ENCODE measurements at regions not wholly inside any gene's neighbourhood (a gene's known extent, or its start where the extent isn't known, plus 50 kb on each side); places are given as distances from the start of the nearest gene placed in this dataset.
"Not testable (repeated sequence)": the region's sequence is repeated elsewhere in the genome, so short reads cannot be mapped to it uniquely, and the experiment has no call there.

DNA sequence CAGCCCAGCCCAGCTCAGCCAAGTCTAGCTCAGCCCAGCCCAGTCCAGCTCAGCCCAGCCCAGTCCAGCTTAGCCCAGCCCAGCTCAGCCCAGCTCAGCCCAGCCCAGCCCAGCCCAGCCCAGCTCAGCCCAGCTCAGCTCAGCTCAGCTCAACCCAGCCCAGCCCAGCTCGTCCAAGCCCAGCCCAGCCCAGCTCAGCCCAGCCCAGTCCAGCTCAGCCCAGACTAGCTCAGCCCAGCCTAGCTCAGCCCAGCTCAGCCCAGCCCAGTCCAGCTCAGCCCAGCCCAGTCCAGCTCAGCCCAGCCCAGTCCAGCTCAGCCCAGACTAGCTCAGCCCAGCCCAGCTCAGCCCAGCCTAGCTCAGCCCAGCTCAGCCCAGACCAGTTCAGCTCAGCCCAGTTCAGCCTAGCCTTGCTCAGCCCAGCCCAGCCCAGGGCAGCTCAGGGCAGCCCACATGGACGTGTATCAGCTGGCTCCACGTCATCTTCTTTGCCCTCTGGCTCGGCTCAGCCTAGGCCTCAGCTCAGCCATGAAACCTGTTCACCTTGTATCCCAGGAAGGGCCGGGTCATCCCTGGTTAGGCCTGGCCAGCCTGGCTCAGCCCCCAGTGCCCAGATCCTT lies 185.6 kb downstream of the TMEM121 start:
- no peak for DNase-seq

- DNase-seq: not testable (repeated sequence)
Observed at GRCh38 chr14:105712670-105713069, 186.3 kb downstream of the TMEM121 start.

DNA sequence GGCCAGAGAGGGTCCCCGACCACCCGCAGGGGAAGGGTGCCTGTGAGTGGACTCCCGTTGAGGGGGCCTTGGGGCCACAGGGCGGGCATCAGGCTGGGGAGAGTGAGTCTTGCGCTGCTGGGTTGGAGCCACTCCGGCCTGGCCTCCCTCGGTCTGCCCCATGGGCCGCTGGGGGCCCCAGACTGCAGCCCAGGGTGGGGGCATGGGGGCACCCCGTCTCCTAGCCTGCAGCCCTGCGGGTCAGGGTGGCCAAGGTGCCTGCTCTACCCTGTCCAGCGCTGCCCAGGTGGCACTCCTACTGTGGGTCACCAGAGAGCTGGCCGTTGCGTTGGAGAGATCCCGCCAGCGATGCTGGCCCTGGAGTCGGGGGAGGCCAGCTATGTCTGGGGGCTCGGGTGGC lies 186.8 kb downstream of the TMEM121 start:
- not testable (repeated sequence) for DNase-seq

- DNase-seq: not testable (repeated sequence)
Observed at GRCh38 chr14:105713836-105714235, 187.5 kb downstream of the TMEM121 start.

DNA sequence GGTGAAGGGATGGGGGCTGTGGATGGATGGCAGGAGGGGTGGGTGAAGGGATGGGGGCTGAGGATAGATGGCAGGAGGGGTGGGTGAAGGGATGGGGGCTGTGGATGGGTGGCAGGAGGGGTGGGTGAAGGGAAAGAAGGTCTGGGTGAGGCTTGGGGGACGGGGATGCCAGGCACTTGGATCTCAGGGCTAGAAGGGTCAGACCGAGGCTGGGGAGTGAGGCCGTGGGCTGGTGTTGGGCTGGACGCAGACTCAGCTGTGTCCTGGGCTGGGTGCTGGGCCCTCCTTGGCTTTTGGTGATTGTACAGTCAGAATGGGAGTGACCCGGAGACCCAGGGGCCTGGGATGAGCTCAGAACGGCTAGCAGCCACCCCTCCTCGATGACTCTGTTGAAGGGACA lies 192.4 kb downstream of the TMEM121 start:
- not testable (repeated sequence) for DNase-seq

DNA sequence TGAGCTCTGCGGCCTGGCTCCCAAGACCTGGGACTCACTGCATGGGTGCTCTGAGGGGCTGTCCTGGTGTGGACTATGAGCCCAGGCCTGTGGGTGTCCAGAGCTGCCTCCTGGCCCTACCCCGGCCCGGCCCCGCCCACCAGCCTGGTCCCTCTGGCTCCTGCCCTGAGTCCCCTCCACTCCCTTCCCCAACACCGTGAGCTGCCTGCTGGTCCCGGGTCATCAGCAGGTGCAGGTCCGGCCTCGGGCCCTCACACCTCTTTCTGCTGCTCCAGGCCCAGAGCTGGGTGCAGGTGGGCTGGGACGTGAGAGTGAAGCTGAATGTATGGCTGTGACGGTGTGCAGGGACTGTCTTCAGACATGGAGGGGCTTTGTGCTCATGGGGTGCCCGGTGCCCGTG lies 193.7 kb downstream of the TMEM121 start:
- not testable (repeated sequence) for DNase-seq

DNA sequence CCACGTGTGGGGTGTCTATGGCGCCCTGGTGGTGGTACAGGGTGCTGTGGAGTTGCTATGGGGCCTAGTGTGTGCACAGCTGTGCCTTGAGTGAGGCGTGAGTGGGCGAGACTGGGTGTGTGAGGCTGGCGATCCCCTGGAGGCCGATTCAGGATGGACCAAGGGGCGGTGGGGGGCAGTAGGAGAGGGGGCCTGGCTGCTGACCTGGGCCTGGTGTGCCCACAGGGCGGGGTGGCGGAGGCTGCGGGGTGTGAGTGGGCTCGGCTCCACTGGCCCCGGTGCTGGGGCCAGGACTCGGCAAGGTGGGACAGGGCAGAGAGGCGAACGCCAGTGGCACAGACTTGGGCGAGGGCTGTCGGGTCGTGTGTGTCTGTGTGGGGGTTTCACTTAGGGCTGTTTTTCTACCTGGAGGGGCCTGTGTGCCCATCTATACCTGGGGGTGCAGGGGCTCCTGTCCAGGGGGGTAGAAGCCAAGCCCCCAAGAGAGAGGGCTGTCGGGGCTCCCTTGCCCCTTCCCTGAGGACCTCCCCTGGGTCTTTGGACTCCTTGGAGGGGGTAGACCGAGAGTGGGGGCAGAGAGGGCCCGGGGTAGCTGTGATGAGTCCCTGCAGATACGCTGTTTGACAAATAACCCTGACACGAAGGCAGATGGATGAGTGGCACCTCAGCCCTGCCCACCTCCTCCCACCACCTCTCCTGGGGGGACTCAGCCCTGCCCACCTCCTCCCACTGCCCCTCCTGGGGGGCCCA lies 194.6 kb downstream of the TMEM121 start:
- DNase-seq: not testable (repeated sequence)

- DNase-seq: not testable (repeated sequence)
Observed at GRCh38 chr14:105721602-105721970, 195.2 kb downstream of the TMEM121 start.

- not testable (repeated sequence) for DNase-seq
Observed at GRCh38 chr14:105721996-105722709, 195.8 kb downstream of the TMEM121 start.

DNA sequence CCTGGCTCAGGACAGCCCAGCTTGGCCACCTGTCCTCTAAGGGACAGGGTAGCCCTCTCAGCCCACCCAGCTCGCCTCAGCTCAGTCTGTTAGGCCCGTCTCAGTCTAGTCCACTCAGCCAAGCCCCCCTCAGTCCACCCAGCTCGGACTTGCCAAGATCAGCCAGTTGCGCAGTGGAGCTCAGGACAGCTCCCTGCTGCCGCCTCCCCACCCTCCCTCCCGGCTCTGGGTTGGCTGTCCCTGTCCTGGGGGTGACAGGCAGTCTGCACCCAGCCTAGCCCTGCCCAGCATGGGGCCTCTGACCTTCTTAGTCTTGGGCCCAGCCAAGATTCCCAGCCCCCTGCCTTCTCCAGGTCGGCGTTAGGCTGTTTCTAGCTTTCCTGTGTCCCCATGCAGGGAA lies 196.9 kb downstream of the TMEM121 start:
- not testable (repeated sequence) for DNase-seq

DNA sequence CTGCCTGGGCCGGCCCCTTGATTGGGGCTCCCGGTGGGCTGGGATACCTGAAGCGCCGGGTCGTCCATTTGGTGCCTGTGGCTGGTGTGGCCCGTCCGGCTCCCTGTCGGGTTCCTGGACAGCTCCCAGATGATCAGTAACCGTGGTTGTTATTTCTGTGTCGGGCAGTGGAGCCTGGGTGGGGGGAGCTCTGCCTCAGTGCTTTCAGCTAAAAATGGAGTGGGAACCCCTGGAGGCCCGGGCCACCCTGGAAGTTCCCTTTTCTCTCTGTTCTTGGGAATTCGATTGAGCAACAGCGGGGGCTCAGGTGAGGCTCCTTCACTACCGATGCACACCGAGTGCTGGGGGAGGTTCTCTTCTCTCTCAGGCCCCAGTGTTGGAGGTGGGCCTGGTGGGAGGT lies 197.4 kb downstream of the TMEM121 start:
- DNase-seq: not testable (repeated sequence)

DNA sequence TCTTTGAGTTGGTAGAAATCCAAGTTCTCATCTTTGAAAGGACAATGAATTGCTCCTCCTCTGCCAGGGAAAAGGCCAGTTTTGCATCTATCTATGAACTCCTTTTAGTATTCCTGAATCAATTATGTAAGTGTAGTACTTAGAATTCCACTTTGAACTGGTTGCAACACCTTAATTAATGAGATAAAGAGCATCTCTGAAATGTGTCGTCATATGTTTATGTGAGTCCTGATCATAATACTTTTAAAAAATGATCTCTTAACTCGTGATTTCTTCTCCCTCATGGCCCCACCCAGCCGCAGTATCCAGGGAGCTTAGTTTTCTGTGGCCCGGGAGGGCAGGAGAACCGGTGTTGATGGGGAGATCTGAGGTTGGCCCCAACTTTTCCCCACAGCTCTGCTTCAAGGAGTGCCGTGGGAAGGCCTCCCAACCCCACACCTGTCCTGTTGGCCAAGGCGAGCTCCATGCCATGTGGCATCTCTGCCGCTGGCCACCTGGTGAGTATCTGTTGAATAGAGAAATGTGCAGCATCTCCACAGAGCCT lies 203.5 kb downstream of the TMEM121 start:
- not testable (repeated sequence) for DNase-seq

DNA sequence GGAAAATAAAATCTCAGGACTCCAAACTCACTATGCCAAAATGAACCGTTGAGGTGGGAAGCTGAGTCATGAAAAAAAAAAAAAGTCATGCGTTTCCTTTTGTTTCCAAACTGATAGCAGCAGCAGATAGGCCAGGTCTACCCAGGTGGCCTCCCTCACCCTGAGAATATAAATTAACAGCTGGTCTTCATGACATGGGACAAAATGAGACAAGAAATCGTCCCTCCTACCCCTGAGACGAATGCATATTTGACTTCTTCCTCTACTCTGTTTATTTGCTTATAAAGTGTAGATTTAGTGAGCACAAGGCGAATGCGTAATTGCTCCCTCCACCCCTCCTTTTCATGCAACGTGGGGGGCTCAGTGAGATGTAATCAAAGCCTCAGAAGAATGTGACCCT lies 204.3 kb downstream of the TMEM121 start:
- DNase-seq: not testable (repeated sequence)

GRCh38 chr14:105731221-105731985 lies 205.0 kb downstream of the TMEM121 start:
- not testable (repeated sequence) for DNase-seq

DNA sequence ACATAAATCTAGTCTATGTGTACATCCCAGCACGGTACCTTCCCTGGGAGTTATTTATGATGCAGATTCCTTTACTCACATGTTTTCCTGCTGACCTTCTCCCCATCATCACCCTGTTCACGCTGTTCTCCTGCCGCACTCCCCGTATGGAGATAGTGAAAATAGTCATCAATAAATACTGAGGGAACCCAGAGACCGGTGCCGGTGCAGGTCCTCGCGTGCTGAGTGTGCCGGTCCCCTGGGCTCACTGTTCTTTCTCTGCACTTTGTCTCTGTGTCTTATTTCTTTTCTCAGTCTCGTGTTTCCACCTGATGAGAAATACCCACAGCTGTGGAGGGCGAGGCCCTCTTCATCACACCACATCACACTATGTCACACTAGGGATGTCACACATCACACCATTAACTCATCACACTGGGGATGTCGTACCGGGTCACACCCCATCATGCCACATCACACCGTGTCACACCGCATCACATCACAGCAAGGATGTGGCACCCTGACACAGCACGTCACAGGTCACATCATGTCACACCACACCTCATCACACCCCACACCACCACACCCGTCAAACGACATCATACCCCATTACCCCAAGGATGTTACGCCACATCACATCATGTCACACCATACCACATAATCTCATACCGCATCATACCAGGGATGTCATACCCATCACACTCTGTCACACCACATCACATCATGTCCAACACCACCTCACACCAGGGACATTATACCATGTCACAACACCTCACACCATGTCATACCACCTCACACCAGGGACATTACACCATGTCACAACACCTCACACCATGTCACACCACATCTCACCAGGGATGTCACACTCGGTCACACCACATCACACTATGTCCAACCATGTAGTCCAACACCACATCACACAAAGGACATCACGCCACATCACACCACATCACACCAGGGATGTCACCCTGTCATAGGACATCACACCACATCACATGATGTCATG lies 207.0 kb downstream of the TMEM121 start:
- no peak for DNase-seq

GRCh38 chr14:105734241-105734640 lies 207.9 kb downstream of the TMEM121 start:
- not testable (repeated sequence) for DNase-seq

GRCh38 chr14:105736331-105736730 lies 209.9 kb downstream of the TMEM121 start:
- DNase-seq: not testable (repeated sequence)

DNA sequence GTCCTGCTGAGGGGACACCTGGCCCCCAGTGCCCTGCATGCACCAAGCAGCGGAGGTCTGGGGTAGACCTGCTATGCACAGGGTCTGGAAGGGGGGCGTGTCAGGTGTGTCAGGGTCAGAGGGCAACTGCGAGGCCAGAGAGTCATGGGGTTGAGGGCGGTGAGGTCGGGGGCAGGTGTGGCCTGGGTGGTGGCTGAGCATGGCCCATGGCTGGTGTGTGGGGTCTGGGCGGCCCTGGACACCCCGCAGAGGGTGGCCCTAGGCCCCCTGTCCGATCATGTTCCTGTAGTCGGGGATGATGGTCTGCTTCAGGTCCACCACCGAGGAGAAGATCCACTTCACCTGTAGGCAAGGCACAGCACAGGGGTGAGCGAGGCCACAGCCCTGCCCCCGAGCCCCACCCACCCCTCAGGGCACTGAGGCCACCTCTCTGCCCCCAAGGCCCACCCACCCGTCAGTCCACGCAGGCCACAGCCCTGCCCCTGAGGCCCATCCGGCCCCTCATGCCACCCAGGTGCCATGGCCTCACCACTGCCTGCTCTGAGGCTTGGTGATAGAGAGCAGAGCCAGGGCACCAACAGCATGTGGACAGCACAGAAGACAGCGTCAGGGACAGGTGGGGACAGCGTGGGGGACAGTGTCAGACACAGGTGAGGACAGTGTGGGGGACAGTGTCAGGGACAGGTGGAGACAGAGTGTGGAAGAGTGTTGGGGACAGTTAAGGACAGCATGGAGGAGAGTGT lies 211.3 kb downstream of the TMEM121 start:
- no peak for DNase-seq

DNA sequence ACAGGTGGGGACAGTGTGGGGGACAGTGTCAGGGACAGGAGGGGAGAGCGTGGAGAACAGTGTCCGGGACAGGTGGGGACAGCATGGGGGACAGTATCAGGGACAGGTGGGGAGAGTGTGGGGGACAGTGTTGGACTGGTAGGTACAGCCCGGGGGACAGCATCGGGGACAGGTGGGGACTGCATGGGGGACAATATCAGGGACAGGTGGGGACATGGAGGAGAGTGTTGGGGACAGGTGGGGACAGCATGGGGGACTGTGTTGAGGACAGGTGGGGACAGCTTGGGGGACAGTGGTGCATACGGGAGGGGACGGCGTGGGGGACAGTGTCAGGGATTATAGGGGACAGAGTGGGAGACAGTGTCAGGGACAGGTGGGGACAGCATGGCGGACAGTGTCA lies 212.3 kb downstream of the TMEM121 start:
- no peak for DNase-seq

DNA sequence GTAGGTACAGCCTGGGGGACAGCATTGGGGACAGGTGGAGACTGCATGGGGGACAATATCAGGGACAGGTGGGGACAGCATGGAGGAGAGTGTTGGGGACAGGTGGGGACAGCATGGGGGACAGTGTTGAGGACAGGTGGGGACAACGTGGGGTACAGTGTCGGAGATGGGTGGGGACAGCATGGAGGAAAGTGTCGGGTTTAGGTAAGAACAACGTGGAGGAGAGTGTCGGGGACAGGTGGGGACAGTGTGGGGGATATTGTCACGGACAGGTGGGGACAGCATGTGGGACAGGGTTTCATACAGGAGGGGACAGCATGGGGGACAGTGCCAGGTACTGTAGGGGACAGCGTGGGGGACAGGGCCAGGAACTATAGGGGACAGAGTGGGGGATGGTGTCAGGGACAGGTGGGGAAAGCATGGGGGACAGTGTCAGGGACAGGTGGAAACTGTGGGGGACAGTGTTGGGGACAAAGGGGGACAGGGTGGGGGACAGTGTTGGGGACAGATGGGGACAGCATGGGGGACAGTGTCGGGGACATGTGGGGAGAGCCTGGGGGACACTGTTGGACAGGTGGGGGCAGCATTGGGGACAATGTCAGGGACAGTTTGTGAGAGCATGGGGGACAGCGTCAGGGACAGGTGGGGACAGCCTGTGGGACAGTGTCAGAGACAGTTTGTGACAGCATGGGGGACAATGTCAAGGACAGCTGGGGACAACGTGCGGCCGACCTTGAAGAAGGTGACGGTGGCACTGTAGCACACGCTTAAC lies 213.1 kb downstream of the TMEM121 start:
- DNase-seq: no peak

Measured in left hindlimb (tissue), 1 donor.